ENCODE measurements at regions not wholly inside any gene's neighbourhood (a gene's known extent, or its start where the extent isn't known, plus 50 kb on each side); places are given as distances from the start of the nearest gene placed in this dataset.
A peak's percentile ranks its signal among the peaks of the same experiment; 100 is the strongest.

DNA sequence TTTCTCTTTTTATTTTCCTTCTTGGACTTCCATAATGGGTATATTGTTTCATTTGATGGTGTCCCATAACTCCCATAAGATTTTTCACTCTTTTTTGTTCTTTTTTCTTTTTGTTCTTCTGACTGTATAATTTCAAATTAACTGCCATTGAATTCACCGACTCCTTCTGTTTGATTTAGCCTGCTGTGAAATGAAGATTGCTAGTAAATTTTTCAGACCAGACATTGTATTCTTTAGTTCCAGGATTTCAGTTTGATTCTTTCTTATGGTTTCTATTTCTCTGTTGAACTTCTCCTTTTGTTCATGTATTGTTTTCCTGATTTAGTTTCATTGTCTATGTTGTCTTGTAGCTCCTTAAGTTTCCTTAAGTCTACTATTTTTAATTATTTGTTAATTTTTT lies 87.6 kb upstream of the SPOPL start:
- no peak overlapping the region for H3K27ac Mint-ChIP-seq (ENCODE audit: unreplicated experiment)
- no peaks in the 10 kb centered on the region for H3K36me3 Mint-ChIP-seq (ENCODE audit: low read depth, unreplicated experiment)
- Histone ChIP-seq H3K36me3 (ENCODE audit: insufficient read depth, low read length) (no peaks in the 10 kb centered on the region), H3K4me3 (ENCODE audit: insufficient read depth, low read depth, low read length) (no peak overlapping the region), H2AFZ (ENCODE audit: low read depth, low read length) (no peak overlapping the region), H3K27me3 (ENCODE audit: insufficient read depth, low read length) (no peaks in the 10 kb centered on the region), H3K9ac (ENCODE audit: low read length) (no peak overlapping the region), H3K4me2 (ENCODE audit: low read length) (no peak overlapping the region), H3K27ac (ENCODE audit: low read depth, low read length) (no peak overlapping the region), H3K4me1 (ENCODE audit: insufficient read depth, low read length) (no peaks in the 10 kb centered on the region), H3K9me3 (ENCODE audit: insufficient read depth, low read depth, low read length) (no peaks in the 10 kb centered on the region), H3K79me2 (ENCODE audit: insufficient read depth, low read length) (no peaks in the 10 kb centered on the region), H4K20me1 (ENCODE audit: insufficient read depth, low read length) (no peaks in the 10 kb centered on the region)
- H3K4me1 Mint-ChIP-seq (ENCODE audit: low read depth, unreplicated experiment) = peaks cover 2% of the 10 kb centered on the region
- FAIRE-seq (no peak), DNase-seq (ENCODE audit: low read depth) (no peak)
- no peaks in the 10 kb centered on the region for H3K27me3 Mint-ChIP-seq (ENCODE audit: low read depth, unreplicated experiment)
- TF ChIP-seq, protein P1, sequence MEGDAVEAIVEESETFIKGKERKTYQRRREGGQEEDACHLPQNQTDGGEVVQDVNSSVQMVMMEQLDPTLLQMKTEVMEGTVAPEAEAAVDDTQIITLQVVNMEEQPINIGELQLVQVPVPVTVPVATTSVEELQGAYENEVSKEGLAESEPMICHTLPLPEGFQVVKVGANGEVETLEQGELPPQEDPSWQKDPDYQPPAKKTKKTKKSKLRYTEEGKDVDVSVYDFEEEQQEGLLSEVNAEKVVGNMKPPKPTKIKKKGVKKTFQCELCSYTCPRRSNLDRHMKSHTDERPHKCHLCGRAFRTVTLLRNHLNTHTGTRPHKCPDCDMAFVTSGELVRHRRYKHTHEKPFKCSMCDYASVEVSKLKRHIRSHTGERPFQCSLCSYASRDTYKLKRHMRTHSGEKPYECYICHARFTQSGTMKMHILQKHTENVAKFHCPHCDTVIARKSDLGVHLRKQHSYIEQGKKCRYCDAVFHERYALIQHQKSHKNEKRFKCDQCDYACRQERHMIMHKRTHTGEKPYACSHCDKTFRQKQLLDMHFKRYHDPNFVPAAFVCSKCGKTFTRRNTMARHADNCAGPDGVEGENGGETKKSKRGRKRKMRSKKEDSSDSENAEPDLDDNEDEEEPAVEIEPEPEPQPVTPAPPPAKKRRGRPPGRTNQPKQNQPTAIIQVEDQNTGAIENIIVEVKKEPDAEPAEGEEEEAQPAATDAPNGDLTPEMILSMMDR (IDR thresholded peaks at IDR 0.05; ENCODE audit: insufficient read depth, low read depth, low read length) = no peak
- TF ChIP-seq EZH2 (IDR thresholded peaks at IDR 0.05; ENCODE audit: insufficient read depth, low read length) = no peak
- H3K9me3 Mint-ChIP-seq (ENCODE audit: unreplicated experiment) = peaks cover 12% of the 10 kb centered on the region
- H3K4me3 Mint-ChIP-seq (ENCODE audit: unreplicated experiment) = no peak overlapping the region

DNA sequence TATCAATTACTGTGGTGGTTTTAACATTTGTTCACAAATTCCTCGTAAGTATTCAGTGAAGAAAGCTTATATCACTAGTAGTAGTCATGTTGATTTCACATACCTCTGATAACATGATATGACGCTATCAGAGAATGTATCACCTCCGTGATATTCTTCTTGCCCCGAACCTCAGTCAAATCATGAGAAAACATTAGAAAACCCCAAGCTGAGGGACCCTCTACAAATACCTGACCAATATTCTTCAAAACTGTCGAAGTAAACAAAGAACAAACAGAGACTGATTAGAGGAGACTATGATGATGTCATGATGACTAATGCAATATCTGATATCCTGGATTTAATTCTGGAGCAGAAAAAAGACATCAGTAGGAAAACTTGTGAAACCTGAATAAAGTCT lies 85.6 kb upstream of the SPOPL start:
- FAIRE-seq (no peak), DNase-seq (ENCODE audit: low read depth) (peak; percentile 44)
- TF ChIP-seq, protein P1 (IDR thresholded peaks at IDR 0.05; ENCODE audit: insufficient read depth, low read depth, low read length) = no peak
- no peak for TF ChIP-seq EZH2 (IDR thresholded peaks at IDR 0.05; ENCODE audit: insufficient read depth, low read length)

DNA sequence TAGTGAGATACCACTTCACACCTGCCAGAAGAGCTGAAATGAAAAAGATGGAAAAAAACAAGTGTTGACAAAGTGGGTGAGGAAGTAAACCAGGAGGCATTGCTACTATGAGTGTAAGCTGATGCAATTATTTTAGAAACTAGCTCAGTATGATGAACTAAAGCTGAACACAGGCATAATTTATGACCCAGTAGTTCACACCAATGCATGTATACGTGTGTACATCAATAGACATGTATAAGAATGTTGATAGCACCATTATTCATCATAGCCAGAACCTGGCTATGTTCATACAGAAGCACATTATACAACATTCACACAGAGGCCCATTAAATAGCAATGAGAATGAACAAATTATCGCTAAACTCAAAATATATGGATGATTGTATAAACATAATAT lies 83.1 kb upstream of the SPOPL start:
- DNase-seq (ENCODE audit: low read depth) (no peak), FAIRE-seq (no peak)
- TF ChIP-seq, protein P1 (IDR thresholded peaks at IDR 0.05; ENCODE audit: insufficient read depth, low read depth, low read length) = no peak
- TF ChIP-seq EZH2 (IDR thresholded peaks at IDR 0.05; ENCODE audit: insufficient read depth, low read length) = no peak
- H3K9ac ChIP-seq (ENCODE audit: low read length) = no peak overlapping the region
- peaks cover 11% of the 10 kb centered on the region for H3K4me1 Mint-ChIP-seq (ENCODE audit: low read depth, unreplicated experiment)
- H3K36me3 ChIP-seq (ENCODE audit: insufficient read depth, low read length) = no peaks in the 10 kb centered on the region
- no peak overlapping the region for H3K4me3 ChIP-seq (ENCODE audit: insufficient read depth, low read depth, low read length)
- no peaks in the 10 kb centered on the region for H3K36me3 Mint-ChIP-seq (ENCODE audit: low read depth, unreplicated experiment)
- peaks cover 6% of the 10 kb centered on the region for H3K9me3 Mint-ChIP-seq (ENCODE audit: unreplicated experiment)
- H4K20me1 ChIP-seq (ENCODE audit: insufficient read depth, low read length) = no peaks in the 10 kb centered on the region
- no peak overlapping the region for H3K27ac ChIP-seq (ENCODE audit: low read depth, low read length)
- H3K4me1 ChIP-seq (ENCODE audit: insufficient read depth, low read length) = peaks cover 4% of the 10 kb centered on the region
- no peaks in the 10 kb centered on the region for H3K27me3 Mint-ChIP-seq (ENCODE audit: low read depth, unreplicated experiment)
- no peaks in the 10 kb centered on the region for H3K9me3 ChIP-seq (ENCODE audit: insufficient read depth, low read depth, low read length)
- H3K4me2 ChIP-seq (ENCODE audit: low read length) = no peak overlapping the region
- no peaks in the 10 kb centered on the region for H3K79me2 ChIP-seq (ENCODE audit: insufficient read depth, low read length)
- no peak overlapping the region for H3K27ac Mint-ChIP-seq (ENCODE audit: unreplicated experiment)
- no peak overlapping the region for H3K4me3 Mint-ChIP-seq (ENCODE audit: unreplicated experiment)
- H2AFZ ChIP-seq (ENCODE audit: low read depth, low read length) = no peak overlapping the region
- H3K27me3 ChIP-seq (ENCODE audit: insufficient read depth, low read length) = no peaks in the 10 kb centered on the region

More for the DNA sequence above, 85.6 kb upstream of the SPOPL start:
- H3K79me2 ChIP-seq (ENCODE audit: insufficient read depth, low read length) = no peaks in the 10 kb centered on the region
- H3K27me3 ChIP-seq (ENCODE audit: insufficient read depth, low read length) = no peaks in the 10 kb centered on the region
- H3K4me3 Mint-ChIP-seq (ENCODE audit: unreplicated experiment) = no peak overlapping the region
- H3K27ac Mint-ChIP-seq (ENCODE audit: unreplicated experiment) = no peak overlapping the region
- no peaks in the 10 kb centered on the region for H4K20me1 ChIP-seq (ENCODE audit: insufficient read depth, low read length)
- H3K9ac ChIP-seq (ENCODE audit: low read length) = no peak overlapping the region
- H3K27me3 Mint-ChIP-seq (ENCODE audit: low read depth, unreplicated experiment) = no peaks in the 10 kb centered on the region
- H3K4me1 Mint-ChIP-seq (ENCODE audit: low read depth, unreplicated experiment) = peaks cover 2% of the 10 kb centered on the region
- no peaks in the 10 kb centered on the region for H3K36me3 Mint-ChIP-seq (ENCODE audit: low read depth, unreplicated experiment)
- no peak overlapping the region for H3K4me3 ChIP-seq (ENCODE audit: insufficient read depth, low read depth, low read length)
- H2AFZ ChIP-seq (ENCODE audit: low read depth, low read length) = no peak overlapping the region
- H3K4me1 ChIP-seq (ENCODE audit: insufficient read depth, low read length) = no peaks in the 10 kb centered on the region
- H3K9me3 Mint-ChIP-seq (ENCODE audit: unreplicated experiment) = peaks cover 12% of the 10 kb centered on the region
- no peaks in the 10 kb centered on the region for H3K9me3 ChIP-seq (ENCODE audit: insufficient read depth, low read depth, low read length)
- no peaks in the 10 kb centered on the region for H3K36me3 ChIP-seq (ENCODE audit: insufficient read depth, low read length)
- no peak overlapping the region for H3K27ac ChIP-seq (ENCODE audit: low read depth, low read length)
- H3K4me2 ChIP-seq (ENCODE audit: low read length) = no peak overlapping the region
